Caco-2 (cell line): ENCODE measurements at regions not wholly inside any gene's neighbourhood (a gene's known extent, or its start where the extent isn't known, plus 50 kb on each side); places are given as distances from the start of the nearest gene placed in this dataset.
"Not testable (repeated sequence)": the region's sequence is repeated elsewhere in the genome, so short reads cannot be mapped to it uniquely, and the experiment has no call there.

Experiments used
- BruUV-seq: library from RNA; stranded (reverse); fragments of 400-500 nt; replicated peaks from 2 replicates; lab custom pipeline; 2021; lab: Mats Ljungman, UMichigan
- CTCF ChIA-PET: fragments of 300-600 bp; sonication (Branson Sonifier 250); formaldehyde crosslinking; loops from one replicate; lab custom pipeline; 2022; ENCODE audit warnings: antibody characterized with exemption; lab: Charles Lee
- POLR2A ChIA-PET: fragments of 300-600 bp; sonication (Branson Sonifier 250); formaldehyde crosslinking; loops from one replicate; lab custom pipeline; 2022; ENCODE audit warnings: antibody characterized with exemption; lab: Charles Lee
- DNase-seq, 2 experiments: peaks; one replicate each; pipeline versions ENCODE4 v3.0.0 to v3.0.0-alpha.2; 2020 to 2022
- H3K27me3 ChIP-seq: replicated peaks from 2 replicates; pipeline ENCODE4 v1.6.0; 2011; ENCODE audit warnings: low read length; ENCODE audit not compliant: control insufficient read depth, insufficient read depth
- H3K36me3 ChIP-seq: 2 replicates; pipeline ENCODE4 v1.5.1; 2011; ENCODE audit warnings: low read length; ENCODE audit not compliant: control insufficient read depth, insufficient read depth
- H3K4me1 ChIP-seq: fragments of 250-450 bp; sonication (Bioruptor Pico); 2 replicates; pipeline ENCODE4 v1.5.1; 2020; ENCODE audit warnings: mild to moderate bottlenecking
- H3K4me3 ChIP-seq: 2 replicates; pipeline ENCODE4 v1.5.1; 2011; ENCODE audit warnings: low read depth, mild to moderate bottlenecking, control low read depth, low read length
- H3K9me3 ChIP-seq: fragments of 250-450 bp; sonication (Bioruptor Pico); 2 replicates; pipeline ENCODE4 v1.5.1; 2020; ENCODE audit warnings: mild to moderate bottlenecking, moderate library complexity
- H3K27ac Mint-ChIP-seq: one replicate; pipeline ENCODE4 v1.8.0; 2022; ENCODE audit warnings: mixed read lengths; ENCODE audit not compliant: unreplicated experiment
- H3K27me3 Mint-ChIP-seq: one replicate; pipeline ENCODE4 v1.8.0; 2022; ENCODE audit warnings: mixed read lengths; ENCODE audit not compliant: insufficient read depth, unreplicated experiment
- H3K36me3 Mint-ChIP-seq: one replicate; pipeline ENCODE4 v1.8.0; 2022; ENCODE audit warnings: mild to moderate bottlenecking, mixed read lengths; ENCODE audit not compliant: insufficient read depth, unreplicated experiment
- H3K4me1 Mint-ChIP-seq: one replicate; pipeline ENCODE4 v1.8.0; 2022; ENCODE audit warnings: low read depth, mixed read lengths; ENCODE audit not compliant: unreplicated experiment
- H3K4me3 Mint-ChIP-seq: one replicate; pipeline ENCODE4 v1.8.0; 2022; ENCODE audit warnings: mild to moderate bottlenecking, moderate library complexity, mixed read lengths; ENCODE audit not compliant: unreplicated experiment
- H3K9me3 Mint-ChIP-seq: one replicate; pipeline ENCODE4 v1.8.0; 2022; ENCODE audit warnings: mixed read lengths; ENCODE audit not compliant: unreplicated experiment
- CTCF ChIP-seq, 2 experiments: fragments of 200-600 bp in 1 of 2; IDR thresholded peaks; 1 replicate in 1 of 2; 2 replicates in 1 of 2; pipeline versions ENCODE4 v1.5.1 to v1.8.0; 2011 to 2022; ENCODE audit warnings: antibody characterized with exemption in 1 of 2, control low read depth in 1 of 2, inconsistent platforms in 1 of 2, low read depth in 1 of 2, low read length in 1 of 2, mild to moderate bottlenecking in 1 of 2, moderate library complexity in 1 of 2; ENCODE audit not compliant: insufficient read depth in 1 of 2, severe bottlenecking in 1 of 2, unreplicated experiment in 1 of 2
- intact Hi-C: fragments of 100-400 bp; cut with micrococcal nuclease; formaldehyde crosslinking; loops from one replicate; pipeline ENCODE4 v1.10.0; 2022; ENCODE audit not compliant: unreplicated experiment

GRCh38 chr1:102463328-102463727, 466.6 kb upstream of the OLFM3 start:
- POLR2A ChIA-PET, result no interaction called here
- no TSS peak for BruUV-seq

GRCh38 chr1:102442317-102442716, 445.6 kb upstream of the OLFM3 start:
- CTCF ChIA-PET, H3K4me1 ChIP-seq, H3K36me3 ChIP-seq, POLR2A ChIA-PET, H3K27ac Mint-ChIP-seq, intact Hi-C loops, DNase-seq, H3K4me3 ChIP-seq, H3K4me3 Mint-ChIP-seq, BruUV-seq, H3K9me3 Mint-ChIP-seq, H3K27me3 ChIP-seq, H3K36me3 Mint-ChIP-seq, H3K4me1 Mint-ChIP-seq, H3K9me3 ChIP-seq, H3K27me3 Mint-ChIP-seq: not testable (repeated sequence)

More at GRCh38 chr1:102463328-102463727, 466.6 kb upstream of the OLFM3 start:
- Mint-ChIP-seq H3K27ac (no peak overlapping the region), H3K4me1 (no peaks in the 10 kb centered on the region), H3K9me3 (no peaks in the 10 kb centered on the region), H3K4me3 (no peak overlapping the region), H3K36me3 (no peaks in the 10 kb centered on the region), H3K27me3 (no peaks in the 10 kb centered on the region)
- H3K4me3 ChIP-seq, result no peak overlapping the region
- CTCF ChIA-PET, result no interaction called here
- no peaks in the 10 kb centered on the region for H3K4me1 ChIP-seq
- H3K9me3 ChIP-seq, result no peaks in the 10 kb centered on the region
- intact Hi-C loops, result no loop called here
- DNase-seq, result no peak
- no peaks in the 10 kb centered on the region for H3K36me3 ChIP-seq
- no peak for TF ChIP-seq CTCF (IDR thresholded peaks at IDR 0.05; ENCODE audit: insufficient read depth in 1 of 2, low read depth in 1 of 2, low read length in 1 of 2, severe bottlenecking in 1 of 2, unreplicated experiment in 1 of 2)
- no peaks in the 10 kb centered on the region for H3K27me3 ChIP-seq

- Histone ChIP-seq H3K4me3 (no peak overlapping the region), H3K36me3 (no peaks in the 10 kb centered on the region), H3K9me3 (no peaks in the 10 kb centered on the region), H3K4me1 (no peaks in the 10 kb centered on the region), H3K27me3 (no peaks in the 10 kb centered on the region)
- no peaks in the 10 kb centered on the region for H3K9me3 Mint-ChIP-seq
- H3K4me1 Mint-ChIP-seq, result no peaks in the 10 kb centered on the region
- intact Hi-C loops, result no loop called here
- H3K36me3 Mint-ChIP-seq, result no peaks in the 10 kb centered on the region
- H3K27ac Mint-ChIP-seq, result no peak overlapping the region
- no peak overlapping the region for H3K4me3 Mint-ChIP-seq
- TF ChIP-seq CTCF (IDR thresholded peaks at IDR 0.05; ENCODE audit: insufficient read depth in 1 of 2, low read depth in 1 of 2, low read length in 1 of 2, severe bottlenecking in 1 of 2, unreplicated experiment in 1 of 2), result no peak
- DNase-seq, result no peak
- ChIA-PET CTCF (no interaction called here), POLR2A (no interaction called here)
- BruUV-seq, result no TSS peak
- no peaks in the 10 kb centered on the region for H3K27me3 Mint-ChIP-seq
These were observed 438.8 kb upstream of the OLFM3 start for GRCh38 chr1:102435483-102435882.

- CTCF ChIA-PET, result interaction anchor here (0.7 kb wide), 1 partner anchor 614 kb away, joined by 3 read pairs; no protein-coding TSS in a partner anchor
- no peaks in the 10 kb centered on the region for H3K27me3 Mint-ChIP-seq
- no peak overlapping the region for H3K27ac Mint-ChIP-seq
- no peaks in the 10 kb centered on the region for H3K27me3 ChIP-seq
- no peaks in the 10 kb centered on the region for H3K9me3 Mint-ChIP-seq
- TF ChIP-seq CTCF (IDR thresholded peaks at IDR 0.05; ENCODE audit: insufficient read depth in 1 of 2, low read depth in 1 of 2, low read length in 1 of 2, severe bottlenecking in 1 of 2, unreplicated experiment in 1 of 2), result peak; percentile 33 to 43
- H3K4me3 Mint-ChIP-seq, result no peak overlapping the region
- H3K9me3 ChIP-seq, result no peaks in the 10 kb centered on the region
- H3K36me3 Mint-ChIP-seq, result no peaks in the 10 kb centered on the region
- intact Hi-C loops, result loop anchor here (1.0 to 5.0 kb wide), 3 partner anchors 242 to 782 kb away; no protein-coding TSS in a partner anchor
- H3K36me3 ChIP-seq, result no peaks in the 10 kb centered on the region
- peak; percentile 32 to 36 for DNase-seq
- POLR2A ChIA-PET, result no interaction called here
- BruUV-seq, result no TSS peak
- H3K4me1 ChIP-seq, result no peaks in the 10 kb centered on the region
- no peak overlapping the region for H3K4me3 ChIP-seq
- no peaks in the 10 kb centered on the region for H3K4me1 Mint-ChIP-seq
These were observed 437.7 kb upstream of the OLFM3 start for GRCh38 chr1:102434421-102434820.
